B cell (primary cell): ENCODE measurements at regions not wholly inside any gene's neighbourhood (a gene's known extent, or its start where the extent isn't known, plus 50 kb on each side); places are given as distances from the start of the nearest gene placed in this dataset.

ENCODE experiments used
- ATAC-seq: fragments of 200-7000 bp; cut with Tn5 transposase; one replicate; pipeline ENCODE4 v1.10.0; 2021; ENCODE audit warnings: low read depth, mild to moderate bottlenecking, moderate number of reproducible peaks, moderate library complexity
- CTCF ChIA-PET: fragments of 350-600 bp; sonication (Branson Sonifier 250); formaldehyde crosslinking; loops from one replicate; lab custom pipeline; 2021; ENCODE audit warnings: antibody characterized with exemption, inconsistent platforms; lab: Charles Lee
- POLR2A ChIA-PET: fragments of 350-600 bp; sonication (Branson Sonifier 250); formaldehyde crosslinking; loops from one replicate; lab custom pipeline; 2021; ENCODE audit warnings: antibody characterized with exemption; lab: Charles Lee
- DNase-seq: peaks from one replicate; pipeline ENCODE4 v3.0.0; 2013
- H2AFZ ChIP-seq: 2 replicates; pipeline ENCODE4 v1.6.1; 2012; ENCODE audit warnings: mild to moderate bottlenecking, low read depth, low read length; ENCODE audit not compliant: insufficient read depth, poor library complexity, severe bottlenecking
- H3K27ac ChIP-seq, 2 donors: 1 replicate in 1 of 2; 2 replicates in 1 of 2; pipeline ENCODE4 v1.5.1; 2012 to 2013; ENCODE audit warnings: low read length in 2 of 2, mild to moderate bottlenecking in 2 of 2, moderate library complexity in 1 of 2
- H3K27me3 ChIP-seq, 4 experiments: fragments of 200-600 bp in 1 of 4; sonication (generic) in 1 of 4; replicated peaks in 1 of 4; 1 replicate in 2 of 4; 2 replicates in 2 of 4; pipeline versions ENCODE4 v1.6.1 to v1.7.0; 2013 to 2016; ENCODE audit warnings: low read length in 3 of 4, mild to moderate bottlenecking in 2 of 4, mixed read lengths in 1 of 4, moderate library complexity in 1 of 4; ENCODE audit not compliant: insufficient read depth in 4 of 4, control insufficient read depth in 3 of 4; ENCODE audit errors: control extremely low read depth in 1 of 4
- H3K36me3 ChIP-seq, 2 experiments: replicated peaks in 1 of 2; 1 replicate in 1 of 2; 2 replicates in 1 of 2; pipeline versions ENCODE4 v1.6.1 to v1.7.1; 2013; ENCODE audit warnings: low read length in 1 of 2; ENCODE audit not compliant: insufficient read depth in 2 of 2, control insufficient read depth in 1 of 2; ENCODE audit errors: control extremely low read depth in 1 of 2, extremely low read depth in 1 of 2
- H3K4me1 ChIP-seq, 2 donors: fragments of 200-600 bp in 1 of 2; sonication (generic) in 1 of 2; 1 replicate in 1 of 2; 2 replicates in 1 of 2; pipeline versions ENCODE4 v1.5.1 to v1.6.1; 2013 to 2017; ENCODE audit warnings: low read length in 2 of 2; ENCODE audit not compliant: control insufficient read depth in 2 of 2, insufficient read depth in 2 of 2
- H3K4me2 ChIP-seq: replicated peaks from 2 replicates; pipeline ENCODE3; 2012; ENCODE audit warnings: mild to moderate bottlenecking, low read depth, low read length; ENCODE audit not compliant: poor library complexity, severe bottlenecking
- H3K4me3 ChIP-seq, 5 experiments: fragments of 200-600 bp in 1 of 5; sonication (generic) in 1 of 5; 1 replicate in 3 of 5; 2 replicates in 2 of 5; pipeline versions ENCODE4 v1.5.1 to v1.7.0; 2011 to 2016; ENCODE audit warnings: low read length in 4 of 5, mild to moderate bottlenecking in 4 of 5, low read depth in 2 of 5, control low read depth in 1 of 5, moderate library complexity in 1 of 5; ENCODE audit not compliant: insufficient read depth in 1 of 5; ENCODE audit errors: control extremely low read depth in 1 of 5, extremely low read depth in 1 of 5
- H3K79me2 ChIP-seq: fragments of 200-600 bp; sonication (generic); one replicate; pipeline ENCODE4 v1.6.0; 2016; ENCODE audit warnings: low read length; ENCODE audit not compliant: control insufficient read depth, insufficient read depth
- H3K9ac ChIP-seq: fragments of 200-600 bp; sonication (generic); 2 replicates; pipeline ENCODE4 v1.6.1; 2017; ENCODE audit warnings: mild to moderate bottlenecking, low read length, moderate library complexity
- H3K9me3 ChIP-seq, 3 donors: one replicate each; pipeline versions ENCODE4 v1.6.1 to v1.7.1; 2013; ENCODE audit warnings: low read length in 2 of 3; ENCODE audit not compliant: control insufficient read depth in 2 of 3, insufficient read depth in 1 of 3; ENCODE audit errors: control extremely low read depth in 1 of 3
- H4K20me1 ChIP-seq: 2 replicates; pipeline ENCODE4 v1.6.0; 2012; ENCODE audit warnings: mild to moderate bottlenecking, low read length; ENCODE audit not compliant: insufficient read depth, control insufficient read depth, poor library complexity, severe bottlenecking
- H3K27ac Mint-ChIP-seq: one replicate; pipeline ENCODE4 v1.8.0; 2021; ENCODE audit warnings: mixed read lengths
- H3K27me3 Mint-ChIP-seq: one replicate; pipeline ENCODE4 v1.8.0; 2021; ENCODE audit warnings: mixed read lengths
- H3K4me1 Mint-ChIP-seq: one replicate; pipeline ENCODE4 v1.8.0; 2021; ENCODE audit warnings: mixed read lengths
- H3K4me3 Mint-ChIP-seq: one replicate; pipeline ENCODE4 v1.8.0; 2021; ENCODE audit warnings: mixed read lengths
- H3K9me3 Mint-ChIP-seq: one replicate; pipeline ENCODE4 v1.8.0; 2022; ENCODE audit warnings: mixed read lengths; ENCODE audit not compliant: insufficient read depth
- CTCF ChIP-seq: fragments of 200-600 bp; IDR thresholded peaks from one replicate; pipeline ENCODE4 v1.8.0; 2022; ENCODE audit warnings: antibody characterized with exemption, mild to moderate bottlenecking
- EZH2 ChIP-seq: IDR thresholded peaks from 2 replicates; pipeline ENCODE4 v1.6.1; 2012; ENCODE audit warnings: borderline replicate concordance, low read depth, mild to moderate bottlenecking, moderate library complexity, low read length; ENCODE audit not compliant: insufficient read depth, poor library complexity, severe bottlenecking
- WGBS: methylation state at CpG from one replicate; pipeline ENCODE4 v1.1.5; 2013; ENCODE audit warnings: missing lambda C conversion rate; ENCODE audit not compliant: insufficient coverage; 5-methylcytosine and 5-hydroxymethylcytosine counted together
- intact Hi-C: fragments of 100-400 bp; cut with micrococcal nuclease; formaldehyde crosslinking; loops from one replicate; pipeline ENCODE4 v1.10.0; 2022

DNA sequence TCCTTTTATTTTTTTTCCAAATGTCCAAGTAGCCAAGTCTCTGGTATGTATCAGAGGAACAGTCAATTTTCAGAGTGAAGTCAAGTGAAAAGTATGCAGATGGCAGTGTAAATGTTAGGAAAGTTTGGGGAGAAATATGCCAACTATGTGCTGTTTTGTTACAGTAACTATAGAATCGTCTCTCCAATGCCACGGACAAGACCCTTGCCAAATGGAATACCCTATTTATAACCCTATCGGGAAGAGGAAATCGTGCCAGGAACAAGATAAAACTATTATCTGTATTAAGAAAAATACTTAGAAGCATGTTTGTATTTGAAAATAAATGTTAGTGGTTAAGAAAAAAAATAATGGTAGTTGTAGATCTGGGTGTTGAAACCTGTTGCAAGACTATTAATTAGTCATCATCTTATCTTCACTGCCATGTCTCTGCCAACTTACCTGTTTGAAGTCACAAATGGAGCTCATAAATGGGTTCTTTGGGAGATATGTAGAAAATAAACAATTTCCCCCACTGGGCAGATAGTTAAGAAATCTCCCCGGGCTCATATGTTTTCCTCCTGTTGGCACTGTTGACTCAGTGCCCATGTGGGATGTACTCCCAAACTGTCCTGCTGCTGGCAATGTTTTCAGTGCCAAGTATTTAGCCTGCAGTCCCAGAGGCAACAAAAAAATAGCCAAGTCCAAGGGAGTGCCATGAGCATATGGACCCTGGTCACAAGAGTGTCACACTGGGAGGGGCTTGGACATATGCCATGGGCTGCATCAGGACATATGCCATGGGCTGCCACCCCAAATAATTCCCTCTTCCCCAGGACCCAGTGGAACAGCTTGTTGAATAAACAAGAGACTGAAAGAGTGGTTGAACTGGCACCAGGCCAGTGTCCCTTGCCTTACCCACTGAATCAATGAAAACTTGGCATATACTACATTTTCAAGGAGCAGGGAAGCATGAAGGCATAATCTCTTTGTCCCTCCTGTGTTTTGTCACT is 366.9 kb downstream of the OSR1 start:
- Mint-ChIP-seq H3K27me3 (no peaks in the 10 kb centered on the region), H3K4me3 (no peak overlapping the region), H3K27ac (no peak overlapping the region), H3K9me3 (no peaks in the 10 kb centered on the region), H3K4me1 (no peaks in the 10 kb centered on the region)
- TF ChIP-seq EZH2: no peak
- no peak for TF ChIP-seq CTCF
- ChIA-PET CTCF (no interaction called here), POLR2A (no interaction called here)
- Histone ChIP-seq H3K4me1 (no peaks in the 10 kb centered on the region), H2AFZ (no peak overlapping the region), H3K79me2 (no peaks in the 10 kb centered on the region), H3K4me3 (no peak overlapping the region), H3K9ac (no peak overlapping the region), H3K27me3 (no peaks in the 10 kb centered on the region), H3K9me3 (no peaks in the 10 kb centered on the region), H4K20me1 (no peaks in the 10 kb centered on the region), H3K36me3 (no peaks in the 10 kb centered on the region), H3K4me2 (no peak overlapping the region), H3K27ac (no peak overlapping the region)
- intact Hi-C loops: no loop called here
- ATAC-seq: no peak
- DNase-seq: no peak
- WGBS: 100% methylated on average over 1 of the region's 5 CpGs

- no peaks in the 10 kb centered on the region for H3K27me3 Mint-ChIP-seq
- 100% methylated on average over 2 of the region's 3 CpGs for WGBS
- no peak overlapping the region for H3K27ac ChIP-seq
- no peaks in the 10 kb centered on the region for H3K9me3 ChIP-seq
- no peak overlapping the region for H3K4me3 Mint-ChIP-seq
- no peak overlapping the region for H2AFZ ChIP-seq
- no peak overlapping the region for H3K9ac ChIP-seq
- no peaks in the 10 kb centered on the region for H3K9me3 Mint-ChIP-seq
- no peak for TF ChIP-seq CTCF
- TF ChIP-seq EZH2: no peak
- no peaks in the 10 kb centered on the region for H3K27me3 ChIP-seq
- ChIA-PET POLR2A (no interaction called here), CTCF (no interaction called here)
- H3K27ac Mint-ChIP-seq: no peak overlapping the region
- no peaks in the 10 kb centered on the region for H3K4me1 ChIP-seq
- DNase-seq: no peak
- H3K36me3 ChIP-seq: no peaks in the 10 kb centered on the region
- H3K4me3 ChIP-seq: no peak overlapping the region
- no peak for ATAC-seq
- no peaks in the 10 kb centered on the region for H3K79me2 ChIP-seq
- H3K4me2 ChIP-seq: no peak overlapping the region
- no peaks in the 10 kb centered on the region for H4K20me1 ChIP-seq
- intact Hi-C loops: no loop called here
- H3K4me1 Mint-ChIP-seq: no peaks in the 10 kb centered on the region
Measured at GRCh38 chr2:18988631-18989232, 369.7 kb downstream of the OSR1 start.
